GM19023 (cell line): ENCODE measurements at regions not wholly inside any gene's neighbourhood (a gene's known extent, or its start where the extent isn't known, plus 50 kb on each side); places are given as distances from the start of the nearest gene placed in this dataset.

Experiments used
- ATAC-seq: cut with Tn5 transposase; IDR thresholded peaks from one replicate; pipeline ENCODE4 v1.9.1; 2021; ENCODE audit warnings: mild to moderate bottlenecking, moderate library complexity; ENCODE audit not compliant: unreplicated experiment

DNA sequence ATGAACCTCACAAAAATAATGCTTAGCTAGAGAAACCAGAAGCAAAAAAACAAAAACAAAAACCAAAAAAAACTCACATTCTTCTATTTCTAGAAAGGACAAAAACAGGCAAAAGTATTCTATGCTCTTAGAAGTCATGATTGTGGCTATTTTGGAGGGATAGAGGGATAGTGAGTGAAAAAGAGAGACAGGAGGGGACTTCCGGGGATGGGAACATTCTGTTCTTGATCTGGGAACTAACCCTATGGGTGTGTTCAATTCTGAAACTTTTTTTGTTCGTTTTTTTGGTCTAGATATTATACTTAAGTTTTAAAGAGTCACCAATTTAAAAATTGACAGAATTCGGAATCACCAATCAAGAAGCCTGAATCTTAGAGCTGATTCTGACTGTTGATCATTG lies 120.0 kb upstream of the TPM1 start:
- no peak for ATAC-seq

DNA sequence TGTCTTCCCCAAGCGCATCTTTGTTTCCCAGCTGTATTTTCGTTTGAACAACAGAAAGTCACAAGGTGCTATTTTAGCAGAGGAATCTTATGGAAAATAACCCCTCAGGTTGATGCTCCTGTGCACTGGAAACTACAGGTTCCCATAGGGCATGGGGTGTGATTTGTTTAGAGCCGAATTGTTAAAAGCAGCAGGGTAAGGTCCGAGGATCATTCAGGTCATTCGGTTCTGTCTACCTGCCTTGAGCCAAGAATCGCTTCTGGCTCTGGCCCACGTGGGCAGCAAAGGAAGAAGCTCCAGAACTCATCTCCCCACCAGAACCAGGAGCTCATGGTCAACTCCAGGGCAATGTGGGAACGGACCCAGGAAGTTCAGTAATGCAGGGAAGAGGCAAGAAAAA lies 116.7 kb upstream of the TPM1 start:
- ATAC-seq = no peak

DNA sequence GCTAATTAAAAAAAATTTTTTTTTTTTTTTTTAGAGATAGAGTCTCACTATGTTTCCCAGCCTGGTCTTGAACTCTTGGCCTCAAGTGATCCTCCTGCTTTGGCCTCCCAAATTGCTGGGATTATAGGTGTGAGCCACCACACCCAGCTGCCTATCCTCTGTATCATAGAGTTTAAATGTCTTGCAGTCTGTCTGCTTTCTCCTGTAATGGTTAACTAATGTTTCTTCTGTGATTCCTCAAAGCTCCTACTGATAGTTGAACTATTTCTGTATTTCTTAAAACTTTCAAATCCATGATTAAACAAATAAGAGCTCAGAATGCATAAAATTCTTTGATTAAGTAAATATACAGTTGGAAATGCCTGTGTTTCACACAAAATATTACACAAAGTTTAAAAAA lies 115.4 kb upstream of the TPM1 start:
- ATAC-seq = no peak

- no peak for ATAC-seq
Observed at GRCh38 chr15:62927836-62928235, 114.7 kb upstream of the TPM1 start.

- no peak for ATAC-seq
Observed at GRCh38 chr15:62928242-62928999, 114.1 kb upstream of the TPM1 start.

DNA sequence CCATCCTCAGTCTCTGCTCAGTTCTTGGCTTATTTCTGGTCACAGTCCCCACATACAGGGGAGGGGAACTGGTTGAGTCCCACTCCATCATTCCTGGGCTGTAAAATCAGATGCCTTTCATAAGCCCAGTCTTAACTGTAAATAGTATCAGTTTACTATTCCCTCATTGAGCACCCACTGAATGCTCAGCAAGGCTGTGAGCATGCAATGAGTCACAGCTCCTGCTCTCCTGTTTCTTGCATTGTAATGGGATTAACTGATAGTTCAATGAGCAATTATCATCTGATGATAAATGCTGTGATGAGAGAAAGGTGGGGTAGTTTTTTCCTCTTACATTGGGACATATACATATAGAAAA lies 113.6 kb upstream of the TPM1 start:
- ATAC-seq = no peak

GRCh38 chr15:62931650-62932049 lies 110.9 kb upstream of the TPM1 start:
- ATAC-seq = no peak

- no peak for ATAC-seq
Observed at GRCh38 chr15:62932436-62932835, 110.1 kb upstream of the TPM1 start.

- no peak for ATAC-seq
Observed at GRCh38 chr15:62933386-62933785, 109.2 kb upstream of the TPM1 start.

GRCh38 chr15:62934236-62934971 lies 108.1 kb upstream of the TPM1 start:
- ATAC-seq = no peak

DNA sequence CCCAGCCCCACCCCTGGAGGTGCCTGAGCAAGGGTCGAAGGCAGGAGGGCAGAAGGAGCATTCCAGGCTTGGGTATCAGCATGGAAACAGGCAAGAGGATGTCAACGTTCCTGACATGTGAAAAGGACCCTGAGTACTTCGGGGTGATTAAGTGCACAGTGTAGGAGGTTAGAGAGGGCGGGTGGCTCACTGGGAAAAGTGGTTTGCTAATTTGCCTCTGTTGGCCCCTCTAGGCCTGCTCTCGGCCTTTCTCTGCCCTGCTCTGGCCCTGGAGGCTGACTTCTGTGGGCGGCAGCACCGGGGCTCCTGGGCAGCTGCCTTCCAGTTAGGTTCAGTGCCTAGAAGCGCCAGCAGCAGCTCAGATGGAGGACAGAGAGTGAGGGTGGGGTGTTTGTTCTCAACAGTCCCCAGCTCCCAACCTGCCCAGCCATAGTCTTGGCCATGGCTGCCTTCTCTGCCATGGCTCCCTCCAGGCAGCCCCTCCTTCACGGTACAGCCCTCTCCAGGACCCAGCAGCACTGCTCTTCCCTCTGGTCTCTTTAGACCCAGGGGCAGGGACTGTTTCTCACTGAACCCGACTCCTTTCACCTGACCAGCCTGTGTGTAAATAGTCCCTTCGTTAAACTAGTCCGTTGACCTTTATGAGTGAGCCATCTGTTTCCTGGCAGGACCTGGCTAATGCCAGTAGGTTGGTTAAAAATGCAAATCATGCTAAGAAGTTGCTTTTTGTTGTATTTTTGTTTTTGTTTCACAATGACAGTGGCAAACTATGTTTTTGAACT lies 107.1 kb upstream of the TPM1 start:
- no peak for ATAC-seq

GRCh38 chr15:62938825-62939224 lies 103.7 kb upstream of the TPM1 start:
- ATAC-seq = no peak

- ATAC-seq = no peak
Observed at GRCh38 chr15:62940093-62940754, 102.3 kb upstream of the TPM1 start.

- no peak for ATAC-seq
Observed at GRCh38 chr15:62940755-62941361, 101.7 kb upstream of the TPM1 start.

GRCh38 chr15:62941699-62942098 lies 100.8 kb upstream of the TPM1 start:
- ATAC-seq = no peak

DNA sequence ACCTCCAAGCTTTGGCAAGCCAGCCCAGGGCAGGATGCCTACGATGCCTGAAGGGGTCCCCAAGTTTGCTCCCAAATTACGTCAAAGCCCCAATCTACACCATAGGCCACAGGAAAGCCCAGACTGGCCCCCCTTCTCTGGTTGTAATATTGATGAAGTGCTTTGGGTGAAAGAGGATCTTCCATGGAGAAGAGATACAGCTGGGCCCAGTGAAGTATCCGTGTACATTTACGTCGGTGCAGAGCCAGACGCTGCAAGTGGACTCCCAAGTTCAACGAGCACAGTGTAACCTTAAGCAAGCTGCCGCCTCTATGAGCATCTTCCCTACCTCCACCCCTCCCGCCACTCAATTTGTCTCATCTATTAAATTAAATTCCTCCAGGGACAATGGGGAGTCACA lies 100.1 kb upstream of the TPM1 start:
- ATAC-seq = no peak

DNA sequence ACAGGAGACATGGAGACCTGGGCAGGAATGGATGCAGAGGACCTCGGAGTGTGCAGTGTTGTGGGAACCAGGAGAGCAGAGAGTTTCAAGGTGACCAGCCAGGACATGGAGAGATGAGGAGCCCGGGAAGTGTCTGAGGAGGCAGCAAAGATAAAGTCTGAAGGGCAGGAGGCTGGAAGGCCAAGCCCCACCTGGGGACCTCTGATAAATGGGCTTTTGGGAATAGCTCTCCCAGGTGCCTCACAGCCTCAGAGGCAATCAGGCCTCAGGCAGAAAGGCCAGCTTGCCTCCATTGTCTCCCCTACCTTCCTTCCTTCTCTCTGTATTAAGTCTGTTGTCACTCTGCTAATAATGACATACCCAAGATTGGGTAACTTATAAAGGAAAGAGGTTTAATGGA lies 97.5 kb upstream of the TPM1 start:
- no peak for ATAC-seq

DNA sequence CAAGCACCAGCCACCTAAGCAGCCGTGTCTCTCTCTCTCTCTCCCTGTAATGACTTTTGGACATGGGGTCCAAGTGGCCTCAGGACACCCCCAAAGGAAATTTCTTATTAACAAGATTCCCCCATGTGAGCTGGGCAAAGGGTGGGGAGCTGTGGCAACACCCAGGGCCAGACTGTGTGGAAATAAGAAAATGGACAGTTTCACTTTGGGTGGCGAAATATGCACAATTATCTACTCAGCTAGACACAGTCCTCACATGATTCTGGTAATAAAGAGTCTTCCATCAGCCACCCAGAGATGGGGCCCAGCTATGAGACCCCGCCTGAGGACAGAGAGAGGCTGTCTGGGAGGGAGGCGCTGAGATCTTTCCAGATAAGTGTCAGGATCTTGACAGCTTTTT lies 96.8 kb upstream of the TPM1 start:
- ATAC-seq = no peak

DNA sequence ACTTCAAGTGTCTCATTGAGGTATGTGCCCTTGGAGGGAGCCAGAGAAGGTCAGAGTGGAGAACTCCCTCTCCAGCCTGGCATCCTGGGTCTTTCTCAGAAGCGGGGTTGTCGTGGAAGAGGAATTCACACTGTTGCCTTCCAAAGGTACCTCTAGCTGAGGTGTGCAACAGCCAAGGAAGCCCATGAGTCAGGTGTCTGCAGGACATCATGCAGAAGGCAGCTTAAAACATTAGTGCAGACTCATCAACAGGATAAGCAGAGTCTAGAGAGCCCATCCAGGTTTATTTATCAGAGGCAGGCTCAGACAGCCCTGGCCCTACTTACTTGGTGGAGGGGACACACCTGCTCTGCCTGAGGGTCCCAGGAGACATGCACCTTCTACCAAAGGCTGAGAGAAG lies 95.6 kb upstream of the TPM1 start:
- ATAC-seq = no peak

- no peak for ATAC-seq
Observed at GRCh38 chr15:62950462-62950931, 92.0 kb upstream of the TPM1 start.

- no peak for ATAC-seq
Observed at GRCh38 chr15:62951481-62951880, 91.1 kb upstream of the TPM1 start.
